KMS-11 (cell line): ENCODE measurements at regions not wholly inside any gene's neighbourhood (a gene's known extent, or its start where the extent isn't known, plus 50 kb on each side); places are given as distances from the start of the nearest gene placed in this dataset.

Experiments used
- H2AFZ ChIP-seq: fragments of 200-600 bp; sonication (generic); 2 replicates; pipeline ENCODE4 v1.6.1; 2016; ENCODE audit warnings: antibody characterized with exemption, mixed run types, low read depth
- H3K27ac ChIP-seq: fragments of 200-600 bp; sonication (generic); 2 replicates; pipeline ENCODE4 v1.6.1; 2016; ENCODE audit warnings: mild to moderate bottlenecking, mixed run types
- H3K27me3 ChIP-seq: fragments of 200-600 bp; sonication (generic); 2 replicates; pipeline ENCODE4 v1.6.1; 2017; ENCODE audit warnings: mild to moderate bottlenecking, low read depth, mixed run types, moderate library complexity; ENCODE audit not compliant: insufficient read depth
- H3K36me3 ChIP-seq: fragments of 200-600 bp; sonication (generic); 2 replicates; pipeline ENCODE4 v1.6.1; 2017; ENCODE audit warnings: mild to moderate bottlenecking, mixed run types; ENCODE audit not compliant: insufficient read depth
- H3K4me1 ChIP-seq: fragments of 200-600 bp; sonication (generic); 2 replicates; pipeline ENCODE4 v1.6.1; 2016; ENCODE audit warnings: mild to moderate bottlenecking, low read depth, mixed run types; ENCODE audit not compliant: poor library complexity, severe bottlenecking
- H3K4me2 ChIP-seq: fragments of 200-600 bp; sonication (generic); 2 replicates; pipeline ENCODE4 v1.7.0; 2016; ENCODE audit warnings: mild to moderate bottlenecking, mixed run types
- H3K4me3 ChIP-seq: fragments of 200-600 bp; sonication (generic); IDR thresholded peaks from 2 replicates; pipeline ENCODE4 v1.6.1; 2017; ENCODE audit warnings: low read depth, low read length, mixed read lengths; ENCODE audit not compliant: insufficient read depth
- H3K79me2 ChIP-seq: fragments of 200-600 bp; sonication (generic); 2 replicates; pipeline ENCODE4 v1.6.1; 2016; ENCODE audit warnings: low read depth, mixed run types; ENCODE audit not compliant: insufficient read depth
- H3K9ac ChIP-seq: fragments of 200-600 bp; sonication (generic); 2 replicates; pipeline ENCODE4 v1.6.1; 2016; ENCODE audit warnings: mild to moderate bottlenecking, mixed run types
- H4K20me1 ChIP-seq: fragments of 200-600 bp; sonication (generic); 2 replicates; pipeline ENCODE4 v1.6.1; 2016; ENCODE audit warnings: mild to moderate bottlenecking, mixed run types; ENCODE audit not compliant: insufficient read depth
- CTCF ChIP-seq: fragments of 200-600 bp; sonication (generic); conservative IDR thresholded peaks from 2 replicates; pipeline ENCODE4 v1.6.1; 2017; ENCODE audit warnings: low read depth, mild to moderate bottlenecking, antibody characterized with exemption, low read length, moderate library complexity, mixed read lengths

GRCh38 chr1:221029981-221030649 is 150.9 kb downstream of the HLX start:
- Histone ChIP-seq H2AFZ (no peak overlapping the region), H4K20me1 (no peaks in the 10 kb centered on the region), H3K4me2 (no peak overlapping the region), H3K9ac (no peak overlapping the region), H3K36me3 (no peaks in the 10 kb centered on the region), H3K79me2 (no peaks in the 10 kb centered on the region), H3K4me1 (no peaks in the 10 kb centered on the region), H3K27ac (no peak overlapping the region), H3K27me3 (no peaks in the 10 kb centered on the region), H3K4me3 (no peak overlapping the region)
- TF ChIP-seq CTCF: no peak

GRCh38 chr1:221030990-221031389 is 151.7 kb downstream of the HLX start:
- no peaks in the 10 kb centered on the region for H4K20me1 ChIP-seq
- no peak for TF ChIP-seq CTCF
- H3K79me2 ChIP-seq: no peaks in the 10 kb centered on the region
- H3K27ac ChIP-seq: no peak overlapping the region
- no peak overlapping the region for H2AFZ ChIP-seq
- no peaks in the 10 kb centered on the region for H3K4me1 ChIP-seq
- no peak overlapping the region for H3K9ac ChIP-seq
- H3K27me3 ChIP-seq: no peaks in the 10 kb centered on the region
- H3K4me3 ChIP-seq: no peak overlapping the region
- H3K36me3 ChIP-seq: no peaks in the 10 kb centered on the region
- no peak overlapping the region for H3K4me2 ChIP-seq

GRCh38 chr1:221031458-221032203 is 152.4 kb downstream of the HLX start:
- H3K4me2 ChIP-seq: no peak overlapping the region

GRCh38 chr1:221032204-221032585 is 153.0 kb downstream of the HLX start:
- Histone ChIP-seq H3K79me2 (no peaks in the 10 kb centered on the region), H4K20me1 (no peaks in the 10 kb centered on the region), H3K27me3 (no peaks in the 10 kb centered on the region), H3K4me3 (no peak overlapping the region), H3K4me2 (no peak overlapping the region), H3K9ac (no peak overlapping the region), H2AFZ (no peak overlapping the region), H3K4me1 (no peaks in the 10 kb centered on the region), H3K27ac (no peak overlapping the region), H3K36me3 (no peaks in the 10 kb centered on the region)
- TF ChIP-seq CTCF: no peak

More at GRCh38 chr1:221031458-221032203, 152.4 kb downstream of the HLX start:
- no peak overlapping the region for H2AFZ ChIP-seq
- no peaks in the 10 kb centered on the region for H4K20me1 ChIP-seq
- H3K36me3 ChIP-seq: no peaks in the 10 kb centered on the region
- no peaks in the 10 kb centered on the region for H3K27me3 ChIP-seq
- H3K4me3 ChIP-seq: no peak overlapping the region
- no peak overlapping the region for H3K9ac ChIP-seq
- H3K79me2 ChIP-seq: no peaks in the 10 kb centered on the region
- no peak for TF ChIP-seq CTCF
- no peaks in the 10 kb centered on the region for H3K4me1 ChIP-seq
- no peak overlapping the region for H3K27ac ChIP-seq
